ENCODE measurements at regions not wholly inside any gene's neighbourhood (a gene's known extent, or its start where the extent isn't known, plus 50 kb on each side); places are given as distances from the start of the nearest gene placed in this dataset.

- DNase-seq = no peak
Observed at GRCh38 chr6:14276071-14276470, 158.5 kb downstream of the CD83 start.

DNA sequence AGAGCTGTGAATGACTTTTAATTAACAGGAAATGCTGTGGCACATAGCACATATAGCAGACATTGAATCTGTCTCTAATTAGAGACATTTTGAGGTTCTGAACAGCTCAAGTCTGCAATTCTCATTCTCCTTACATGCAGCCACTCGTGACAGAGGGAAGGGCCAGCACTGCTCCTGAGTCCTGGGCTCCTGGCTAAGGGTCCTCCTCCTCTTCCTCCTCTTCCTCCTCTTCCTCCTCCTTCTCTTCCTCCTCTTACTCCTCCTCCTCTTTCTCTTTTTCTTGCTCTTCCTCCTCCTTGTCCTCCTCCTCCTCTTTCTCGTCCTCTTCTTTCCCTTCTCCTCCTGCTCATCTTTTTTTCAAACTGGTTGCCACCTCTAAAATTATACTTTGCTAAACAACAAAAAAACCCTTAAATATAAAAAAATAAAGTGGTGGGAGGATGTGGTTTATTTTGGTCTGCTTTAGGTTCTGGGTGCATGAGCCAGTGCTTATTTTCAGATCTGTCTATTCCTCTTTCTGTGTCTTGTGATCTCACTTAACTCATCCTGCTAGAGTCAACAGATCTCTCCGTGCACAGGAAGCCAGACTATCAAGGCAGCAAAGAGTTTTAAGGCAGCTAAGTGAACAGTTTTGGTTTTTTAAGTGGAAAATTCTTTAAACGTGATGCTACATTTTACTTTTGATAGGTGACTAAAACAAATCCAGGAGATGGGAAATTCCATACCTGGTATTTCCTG is 159.3 kb downstream of the CD83 start:
- DNase-seq = peak; percentile 15

DNA sequence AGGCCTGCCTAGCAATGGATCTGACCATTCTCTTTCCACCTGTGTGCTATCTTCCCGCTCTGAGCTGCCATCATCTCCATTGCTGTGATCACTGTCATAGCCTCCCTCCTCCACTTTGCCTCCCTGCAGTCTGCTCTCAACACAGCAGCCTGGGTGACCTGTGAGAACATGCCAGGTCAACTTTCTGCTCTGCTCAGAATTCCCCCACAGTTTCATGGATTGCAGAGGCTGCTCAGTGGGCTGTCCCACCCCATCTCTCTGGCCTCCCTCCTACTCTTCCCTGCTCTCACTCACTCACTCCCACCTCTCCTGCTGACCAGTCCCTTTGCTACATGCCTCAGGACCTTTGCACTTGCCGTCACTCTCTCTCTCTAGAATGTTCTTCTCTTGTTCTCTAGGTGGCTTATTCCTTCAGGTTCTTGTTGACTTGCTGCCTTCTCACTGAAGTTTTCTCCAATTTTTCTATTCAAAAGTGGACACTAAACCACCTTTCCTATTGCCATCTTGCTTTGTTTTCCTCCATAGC is 159.9 kb downstream of the CD83 start:
- DNase-seq = no peak

DNA sequence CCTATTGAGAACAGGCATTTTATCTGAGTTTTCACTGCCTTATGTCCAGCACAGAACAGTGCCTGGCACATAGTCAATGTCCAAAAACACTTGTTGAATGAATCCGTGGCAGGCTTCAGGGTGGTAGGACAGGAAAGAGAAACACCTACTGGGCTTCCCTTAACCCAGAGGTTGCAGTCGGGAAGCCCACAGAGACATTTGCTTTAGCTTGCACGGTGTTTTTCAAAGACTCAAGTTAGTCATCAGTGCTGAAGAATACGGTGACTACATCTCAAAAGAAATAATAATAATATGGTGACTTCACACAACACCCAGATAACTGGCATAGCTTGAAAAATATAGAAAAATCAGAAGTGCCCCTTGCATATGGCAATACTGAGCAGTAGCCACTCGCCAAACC is 160.4 kb downstream of the CD83 start:
- DNase-seq = no peak

DNA sequence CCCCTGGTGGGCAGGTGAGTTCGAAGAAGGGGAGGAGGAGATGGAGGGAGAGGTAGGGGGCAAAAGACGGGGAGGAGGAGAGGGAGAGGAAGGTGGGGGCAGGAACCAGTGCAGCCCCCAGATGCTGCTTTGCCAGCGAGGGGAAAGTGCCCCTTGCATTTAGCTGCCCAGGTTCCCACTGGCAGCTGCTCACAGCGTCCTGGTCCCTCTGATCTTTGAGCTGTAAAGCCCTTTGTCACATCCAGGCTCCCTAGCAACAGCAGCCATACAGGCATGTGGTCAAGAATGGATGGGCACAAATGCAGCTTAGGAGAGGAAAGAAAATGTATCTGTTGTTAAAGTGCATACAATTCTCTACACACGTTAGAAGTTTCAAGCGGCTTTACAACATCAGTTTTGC is 160.9 kb downstream of the CD83 start:
- DNase-seq = no peak

- DNase-seq = no peak
Observed at GRCh38 chr6:14280006-14280510, 162.5 kb downstream of the CD83 start.

- no peak for DNase-seq
Observed at GRCh38 chr6:14280766-14281293, 163.3 kb downstream of the CD83 start.

DNA sequence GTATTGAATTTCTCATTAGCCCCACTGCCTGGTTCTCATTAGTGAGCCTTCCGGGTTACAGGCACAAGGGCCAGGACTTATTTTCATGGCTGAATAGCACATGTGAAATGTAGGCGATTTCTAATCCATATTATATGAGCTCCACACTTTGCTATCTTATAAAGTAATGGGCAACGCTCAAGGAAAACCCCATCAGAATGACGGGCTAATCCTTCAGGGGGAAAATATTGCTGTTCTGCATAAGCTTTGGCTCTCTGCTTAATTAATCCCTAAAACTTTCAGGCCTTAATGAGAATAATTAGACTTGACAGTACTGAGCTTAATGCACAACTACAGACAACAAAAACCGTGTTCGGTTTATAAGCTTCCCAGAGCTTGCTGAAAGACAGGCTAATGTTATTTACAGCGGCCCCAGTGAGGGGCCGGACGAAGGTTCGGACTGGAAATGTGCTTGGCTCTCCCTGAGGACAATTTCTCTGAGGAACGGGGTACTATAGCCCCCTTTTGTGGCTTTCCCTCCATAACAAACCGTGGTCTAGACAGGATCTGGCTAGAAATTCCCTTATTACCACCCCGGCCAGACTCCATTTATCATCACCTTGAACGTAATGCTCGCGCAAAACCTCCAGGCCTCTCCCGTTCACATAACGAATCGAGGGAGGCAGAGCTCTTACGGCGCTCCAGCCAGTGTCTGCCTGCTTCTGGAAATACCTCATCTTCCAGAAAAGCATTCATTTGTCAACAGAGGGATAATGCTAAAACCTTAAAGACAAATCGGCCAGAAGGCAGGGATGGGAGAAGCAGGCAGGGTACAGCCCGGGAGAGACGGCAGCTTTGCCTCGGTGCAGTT is 164.5 kb downstream of the CD83 start:
- DNase-seq = no peak

- no peak for DNase-seq
Observed at GRCh38 chr6:14282854-14283505, 165.4 kb downstream of the CD83 start.

DNA sequence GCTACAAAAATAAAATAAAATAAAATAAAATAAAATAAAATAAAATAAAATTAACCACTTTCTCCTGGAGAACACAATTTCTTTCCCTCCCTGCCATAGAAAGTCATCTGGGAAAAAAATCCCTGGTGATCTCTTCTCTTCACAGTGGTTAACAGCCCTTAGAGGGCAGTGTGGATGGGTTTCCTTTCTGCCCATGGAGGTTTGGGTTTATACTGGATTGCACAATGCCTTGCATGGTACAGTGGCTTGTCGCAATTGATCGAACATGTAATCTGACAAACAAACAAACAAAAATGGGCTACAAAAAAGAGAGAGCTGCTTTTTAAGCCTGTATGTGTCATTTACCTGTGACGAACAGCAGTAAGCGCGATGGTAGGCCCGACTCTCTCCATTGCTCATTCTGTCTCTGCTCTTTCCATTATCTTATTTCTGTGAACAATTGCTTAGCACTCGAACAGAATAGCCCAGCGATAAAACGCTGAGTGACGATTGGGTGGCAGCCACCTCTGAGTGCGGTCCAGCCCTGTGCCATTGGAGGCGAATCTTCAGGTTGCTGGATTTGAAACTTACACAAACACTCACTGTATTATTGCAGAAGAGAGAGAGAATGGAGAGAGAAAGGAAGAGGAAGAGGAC is 166.1 kb downstream of the CD83 start:
- DNase-seq = no peak

- no peak for DNase-seq
Observed at GRCh38 chr6:14284969-14285590, 167.5 kb downstream of the CD83 start.

GRCh38 chr6:14286144-14286543 is 168.6 kb downstream of the CD83 start:
- DNase-seq = no peak

GRCh38 chr6:14286634-14287428 is 169.3 kb downstream of the CD83 start:
- no peak for DNase-seq

DNA sequence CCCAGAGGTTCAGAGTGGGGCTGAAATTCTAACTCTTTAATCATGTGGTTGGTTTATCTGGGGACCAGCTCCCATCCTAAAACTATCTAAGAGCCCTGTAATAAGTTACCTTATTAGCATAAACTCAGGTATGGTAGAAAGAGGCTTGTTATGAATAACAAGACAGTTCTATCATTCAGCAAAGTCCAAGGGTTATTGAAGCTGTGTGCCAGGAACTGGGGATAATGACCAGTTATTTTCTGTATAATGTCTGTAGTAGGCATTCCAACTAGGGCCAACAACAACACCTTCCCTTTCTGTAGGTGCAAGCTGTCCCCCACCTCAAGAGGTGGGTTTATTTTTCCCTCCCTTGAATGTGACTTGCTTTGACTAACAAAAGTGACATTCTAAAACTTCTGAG is 170.1 kb downstream of the CD83 start:
- no peak for DNase-seq

DNA sequence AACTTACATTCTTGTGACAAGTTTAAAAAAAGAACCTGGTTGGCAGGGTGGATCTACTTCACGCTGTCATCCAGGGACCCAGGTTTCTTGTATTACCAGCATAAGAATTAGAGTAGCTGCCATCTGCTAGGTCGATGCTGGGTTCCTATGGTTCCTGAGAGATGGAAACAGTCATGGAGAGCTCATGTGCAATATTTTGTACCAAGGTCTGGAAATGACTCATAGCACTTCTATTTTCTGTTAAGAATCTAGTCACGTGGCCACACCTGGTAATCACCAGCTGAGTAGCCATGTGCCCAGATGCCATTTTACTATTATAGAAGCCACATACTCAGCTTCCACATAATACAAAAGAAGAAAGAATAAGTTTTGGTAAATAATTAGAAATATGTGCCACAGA is 171.3 kb downstream of the CD83 start:
- DNase-seq = no peak

- no peak for DNase-seq
Observed at GRCh38 chr6:14290041-14290771, 172.6 kb downstream of the CD83 start.

GRCh38 chr6:14290772-14291330 is 173.3 kb downstream of the CD83 start:
- DNase-seq = no peak

DNA sequence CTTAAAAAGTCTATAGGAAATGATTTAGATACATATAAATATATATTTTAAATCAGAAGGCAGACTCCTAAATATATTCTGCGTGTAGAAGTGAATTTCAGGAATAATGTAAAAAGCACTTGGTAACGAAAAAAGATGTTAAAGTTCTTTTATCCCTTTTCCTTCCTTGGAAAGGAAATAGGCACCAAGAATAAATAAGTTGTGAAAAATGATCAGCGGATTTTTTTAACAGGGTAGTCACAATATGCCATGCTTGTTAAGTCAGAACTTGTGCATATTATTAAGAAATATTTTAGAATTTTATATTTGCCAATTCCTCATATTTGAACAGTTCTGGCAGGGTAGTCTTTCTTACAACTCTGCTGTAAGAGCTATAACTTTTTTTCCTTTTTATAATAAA is 173.8 kb downstream of the CD83 start:
- DNase-seq = no peak

DNA sequence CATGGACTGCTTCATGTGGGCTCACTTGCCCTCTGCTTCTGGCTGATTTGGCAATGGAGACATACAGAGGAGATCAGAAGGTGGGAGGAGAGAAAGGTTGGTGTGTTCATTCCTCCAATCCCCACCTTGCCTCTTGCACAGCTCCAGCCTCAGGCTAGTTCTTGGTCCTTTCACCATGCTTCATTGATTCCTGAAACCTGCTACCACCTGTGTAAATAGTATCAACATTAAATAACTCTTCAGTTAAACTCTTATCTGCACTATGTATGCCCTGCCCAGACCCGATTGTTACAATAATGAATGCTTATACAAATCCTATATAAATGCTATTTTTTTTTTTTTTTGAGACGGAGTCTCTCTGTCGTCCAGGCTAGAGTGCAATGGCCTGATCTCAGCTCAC is 174.5 kb downstream of the CD83 start:
- DNase-seq = no peak

DNA sequence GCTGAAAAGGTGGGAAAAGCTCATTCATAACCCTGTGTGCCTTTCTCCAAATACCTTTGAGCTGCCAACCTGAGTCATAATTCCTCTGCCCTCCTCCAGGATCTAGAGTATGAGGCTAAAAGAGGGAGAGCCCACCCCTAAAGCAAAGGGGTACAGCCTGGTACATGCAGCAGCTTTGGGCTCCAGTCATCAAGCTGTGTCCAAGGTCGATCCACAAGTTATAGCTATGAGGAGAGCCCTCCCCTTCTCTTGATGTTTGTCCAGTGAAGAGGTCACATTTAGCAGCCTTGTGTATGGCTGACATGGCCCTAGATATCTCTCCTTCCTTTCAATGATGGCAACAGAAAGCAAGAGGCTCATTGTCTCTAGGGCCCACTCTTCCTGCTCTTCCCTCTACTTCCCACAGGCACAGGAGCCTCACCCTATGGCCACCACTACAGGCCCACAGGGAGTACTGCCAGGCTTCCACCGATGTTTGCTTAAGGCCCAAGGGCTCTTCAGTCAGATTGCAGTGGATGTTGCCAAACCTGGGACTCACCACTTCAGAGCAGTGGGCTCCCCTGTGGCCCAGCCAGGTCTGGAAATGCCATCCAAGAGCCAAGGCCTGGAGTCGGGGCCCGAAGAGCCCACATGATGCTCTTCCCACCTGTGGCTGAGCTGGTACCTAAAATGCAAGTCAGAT is 176.8 kb downstream of the CD83 start:
- no peak for DNase-seq

Measured in stimulated activated CD4-positive, alpha-beta T cell treated with anti-CD3 and anti-CD28 coated beads, Interleukin-4, amount 100 ng/mL, for 24 hours (primary cell).